ENCODE measurements at regions not wholly inside any gene's neighbourhood (a gene's known extent, or its start where the extent isn't known, plus 50 kb on each side); places are given as distances from the start of the nearest gene placed in this dataset.

- H3K4me3 ChIP-seq (ENCODE audit: control insufficient read depth, low read depth, low read length), result no peak overlapping the region
- no peak for DNase-seq (ENCODE audit: low read depth)
- TF ChIP-seq CTCF (IDR thresholded peaks at IDR 0.05; ENCODE audit: control insufficient read depth, insufficient read depth, low read depth, low read length, missing control alignments), result no peak
These were observed 1606.4 kb upstream of the ACVR2A start for GRCh38 chr2:146238254-146238966.

GRCh38 chr2:146235158-146235557 is 1609.7 kb upstream of the ACVR2A start:
- DNase-seq (ENCODE audit: low read depth), result no peak
- TF ChIP-seq CTCF (IDR thresholded peaks at IDR 0.05; ENCODE audit: control insufficient read depth, insufficient read depth, low read depth, low read length, missing control alignments), result no peak
- H3K4me3 ChIP-seq (ENCODE audit: control insufficient read depth, low read depth, low read length), result no peak overlapping the region

- no peak for TF ChIP-seq CTCF (IDR thresholded peaks at IDR 0.05; ENCODE audit: control insufficient read depth, insufficient read depth, low read depth, low read length, missing control alignments)
- no peak overlapping the region for H3K4me3 ChIP-seq (ENCODE audit: control insufficient read depth, low read depth, low read length)
- DNase-seq (ENCODE audit: low read depth), result no peak
These were observed 1615.2 kb upstream of the ACVR2A start for GRCh38 chr2:146229508-146230155.

GRCh38 chr2:146228466-146229058 is 1616.3 kb upstream of the ACVR2A start:
- no peak for DNase-seq (ENCODE audit: low read depth)
- TF ChIP-seq CTCF (IDR thresholded peaks at IDR 0.05; ENCODE audit: control insufficient read depth, insufficient read depth, low read depth, low read length, missing control alignments), result no peak
- no peak overlapping the region for H3K4me3 ChIP-seq (ENCODE audit: control insufficient read depth, low read depth, low read length)

- DNase-seq (ENCODE audit: low read depth), result no peak
- no peak for TF ChIP-seq CTCF (IDR thresholded peaks at IDR 0.05; ENCODE audit: control insufficient read depth, insufficient read depth, low read depth, low read length, missing control alignments)
- no peak overlapping the region for H3K4me3 ChIP-seq (ENCODE audit: control insufficient read depth, low read depth, low read length)
These were observed 1616.8 kb upstream of the ACVR2A start for GRCh38 chr2:146228020-146228393.

GRCh38 chr2:146227152-146228019 is 1617.4 kb upstream of the ACVR2A start:
- TF ChIP-seq CTCF (IDR thresholded peaks at IDR 0.05; ENCODE audit: control insufficient read depth, insufficient read depth, low read depth, low read length, missing control alignments), result no peak
- no peak for DNase-seq (ENCODE audit: low read depth)
- H3K4me3 ChIP-seq (ENCODE audit: control insufficient read depth, low read depth, low read length), result no peak overlapping the region
